HK-2 (cell line): ENCODE measurements at regions not wholly inside any gene's neighbourhood (a gene's known extent, or its start where the extent isn't known, plus 50 kb on each side); places are given as distances from the start of the nearest gene placed in this dataset.

Experiments
- DNase-seq: peaks from one replicate; pipeline ENCODE4 v3.0.0-alpha.2; 2018; ENCODE audit not compliant: unreplicated experiment

DNA sequence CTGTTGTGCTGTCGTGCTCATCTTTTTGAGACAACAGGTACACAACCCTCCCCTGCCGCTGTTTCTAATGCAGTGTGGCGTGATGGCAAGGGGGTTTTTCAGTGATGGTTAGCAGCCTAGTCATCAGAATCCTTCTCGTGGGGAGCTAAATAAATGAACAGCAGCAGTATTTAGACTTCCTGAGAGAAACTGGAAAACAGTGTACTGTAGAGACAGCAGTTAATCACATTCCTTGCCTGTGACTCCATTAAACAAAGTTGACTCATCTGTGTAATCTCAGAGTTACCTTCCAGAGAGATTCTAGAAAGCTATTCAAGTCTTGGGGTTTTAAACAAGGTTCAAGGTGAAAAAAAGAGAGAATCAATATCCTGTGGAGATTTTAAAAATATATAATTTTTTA, 1753.2 kb upstream of the PCDH7 start:
- peak; percentile 3 for DNase-seq

GRCh38 chr4:28973587-28974350, 1746.4 kb upstream of the PCDH7 start:
- DNase-seq, result no peak

- no peak for DNase-seq
These were observed 1743.8 kb upstream of the PCDH7 start for GRCh38 chr4:28976369-28976768.

- DNase-seq, result no peak
These were observed 1718.0 kb upstream of the PCDH7 start for GRCh38 chr4:29002151-29002550.

DNA sequence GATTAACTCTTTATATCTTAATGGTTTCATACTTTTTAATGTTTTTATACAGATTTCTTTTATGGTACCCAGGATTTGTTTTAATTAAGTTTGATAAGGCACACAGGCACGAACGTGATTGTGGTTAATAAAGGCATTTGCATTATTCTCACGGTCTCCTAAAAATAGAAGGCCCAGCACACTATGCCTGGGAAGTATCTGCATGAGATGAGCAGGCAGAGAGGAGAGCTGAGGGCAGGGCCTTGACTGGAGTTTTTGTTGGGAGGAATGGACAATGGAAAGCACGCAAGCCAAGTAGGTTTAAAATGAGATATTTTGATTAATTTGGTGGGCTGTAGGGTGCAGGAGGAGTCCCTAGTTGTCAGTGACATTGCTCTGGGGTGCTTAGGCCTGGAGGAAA, 1714.3 kb upstream of the PCDH7 start:
- no peak for DNase-seq

DNA sequence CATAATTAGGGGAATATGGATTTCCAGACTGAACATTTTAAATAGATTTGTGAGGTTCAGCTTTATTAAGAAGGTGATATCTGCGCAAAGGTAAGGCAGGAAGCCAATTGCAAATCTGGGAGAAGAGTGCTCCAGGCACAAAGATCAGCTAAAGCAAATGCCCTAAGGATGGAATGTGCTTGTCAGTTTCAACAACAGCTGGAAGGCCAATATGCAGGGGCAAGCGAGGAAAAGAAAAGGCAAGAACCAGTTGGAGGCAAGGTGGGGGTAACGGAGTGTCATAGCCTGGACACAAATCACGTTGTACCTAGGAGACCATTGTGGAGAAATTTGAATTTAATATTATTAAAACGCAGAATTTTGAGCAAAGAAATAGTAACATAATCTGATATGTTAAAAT, 1710.3 kb upstream of the PCDH7 start:
- no peak for DNase-seq

DNA sequence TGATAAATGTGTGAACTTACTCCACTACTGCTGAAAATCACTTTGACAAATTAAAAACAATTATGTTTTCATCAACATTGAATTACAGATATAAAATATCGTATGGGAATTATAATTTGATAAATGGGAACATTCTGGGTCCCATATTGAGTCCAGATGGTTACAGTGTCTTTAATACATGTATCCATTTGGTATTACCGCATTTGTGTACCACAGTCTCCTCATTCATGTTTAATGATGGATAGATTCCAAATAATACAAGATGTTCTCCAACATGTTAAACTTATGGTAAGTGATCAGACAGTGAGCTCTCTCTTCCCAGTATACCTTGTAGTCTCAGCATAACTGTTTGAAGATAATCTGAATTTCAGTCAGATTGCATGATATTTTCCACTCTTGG, 1706.8 kb upstream of the PCDH7 start:
- DNase-seq, result no peak

DNA sequence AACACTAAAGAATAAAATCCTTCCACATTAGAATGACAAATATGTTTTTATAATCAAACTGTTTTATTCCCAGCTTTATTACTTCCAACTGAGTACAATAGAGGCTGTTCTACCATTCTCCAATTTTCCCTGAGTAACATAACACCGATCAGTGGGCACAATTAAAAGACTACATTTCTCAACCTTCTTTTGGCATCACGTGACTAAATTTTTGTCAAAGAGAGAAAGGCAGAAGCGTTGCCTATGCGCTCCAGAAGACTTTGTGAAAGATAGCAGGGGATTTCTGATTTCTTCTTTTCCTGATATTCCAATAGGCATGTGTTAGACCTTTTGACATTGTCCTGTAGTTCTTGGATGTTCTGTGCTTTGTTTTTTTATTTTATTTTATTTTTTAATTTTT, 1705.6 kb upstream of the PCDH7 start:
- no peak for DNase-seq

GRCh38 chr4:29033703-29034102, 1686.5 kb upstream of the PCDH7 start:
- DNase-seq, result no peak

GRCh38 chr4:29037501-29037900, 1682.7 kb upstream of the PCDH7 start:
- DNase-seq, result no peak

DNA sequence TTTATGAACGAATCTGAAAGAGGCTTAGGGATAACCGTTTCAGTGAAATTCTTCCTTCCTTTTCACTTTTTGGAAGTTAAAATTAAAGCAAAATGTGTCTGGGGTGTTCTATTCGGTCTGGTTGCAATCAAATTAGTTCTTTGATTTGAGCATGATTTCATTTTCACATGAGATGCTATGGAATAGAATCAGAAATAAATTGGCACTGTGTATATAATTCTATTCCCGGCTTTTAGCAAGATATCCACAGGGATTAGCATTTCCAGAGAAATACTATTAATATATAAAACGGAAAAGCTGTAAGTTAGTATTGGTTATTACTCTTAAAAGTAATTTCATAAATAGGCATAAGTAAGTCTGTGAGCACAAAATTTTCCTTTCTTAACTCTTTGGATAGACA, 1676.8 kb upstream of the PCDH7 start:
- DNase-seq, result no peak

DNA sequence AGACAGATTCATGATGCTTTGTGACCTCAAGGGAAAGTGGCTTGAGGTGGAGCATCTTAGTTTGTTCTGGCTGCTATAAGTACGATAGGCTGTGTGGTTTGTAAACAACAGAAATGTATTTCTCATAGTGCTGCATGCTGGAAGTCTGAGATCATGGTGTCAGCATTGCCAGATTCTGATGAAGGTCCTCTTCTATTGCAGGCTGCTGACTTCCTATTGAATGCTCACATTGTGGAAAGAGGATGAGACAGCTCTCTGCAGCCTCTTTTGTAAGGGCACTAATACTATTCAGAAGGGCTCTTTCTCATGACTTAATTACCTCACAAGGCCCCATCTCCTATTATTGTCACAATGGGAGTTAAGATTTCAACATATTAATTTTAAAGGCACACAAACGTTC, 1674.0 kb upstream of the PCDH7 start:
- no peak for DNase-seq

DNA sequence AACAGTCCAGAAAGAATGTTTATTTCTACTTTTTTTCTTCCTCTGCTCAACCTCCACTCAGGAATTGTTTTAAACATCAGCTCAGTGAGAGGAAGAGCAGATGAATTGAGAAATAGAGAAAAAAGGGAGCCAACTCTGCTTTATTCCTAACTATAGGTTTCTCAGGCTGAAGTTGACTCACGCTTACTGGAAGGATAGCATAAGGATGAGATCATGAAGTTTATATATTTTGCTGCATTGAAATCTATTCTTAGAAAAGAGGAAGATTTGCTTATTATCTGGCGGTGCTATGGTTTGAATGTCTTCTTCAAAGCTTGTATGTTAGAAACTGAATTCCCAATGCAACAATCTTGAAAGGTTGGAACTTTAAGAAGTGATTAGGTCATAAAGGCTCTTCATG, 1673.4 kb upstream of the PCDH7 start:
- DNase-seq, result no peak

- DNase-seq, result no peak
These were observed 1672.7 kb upstream of the PCDH7 start for GRCh38 chr4:29047341-29048041.

DNA sequence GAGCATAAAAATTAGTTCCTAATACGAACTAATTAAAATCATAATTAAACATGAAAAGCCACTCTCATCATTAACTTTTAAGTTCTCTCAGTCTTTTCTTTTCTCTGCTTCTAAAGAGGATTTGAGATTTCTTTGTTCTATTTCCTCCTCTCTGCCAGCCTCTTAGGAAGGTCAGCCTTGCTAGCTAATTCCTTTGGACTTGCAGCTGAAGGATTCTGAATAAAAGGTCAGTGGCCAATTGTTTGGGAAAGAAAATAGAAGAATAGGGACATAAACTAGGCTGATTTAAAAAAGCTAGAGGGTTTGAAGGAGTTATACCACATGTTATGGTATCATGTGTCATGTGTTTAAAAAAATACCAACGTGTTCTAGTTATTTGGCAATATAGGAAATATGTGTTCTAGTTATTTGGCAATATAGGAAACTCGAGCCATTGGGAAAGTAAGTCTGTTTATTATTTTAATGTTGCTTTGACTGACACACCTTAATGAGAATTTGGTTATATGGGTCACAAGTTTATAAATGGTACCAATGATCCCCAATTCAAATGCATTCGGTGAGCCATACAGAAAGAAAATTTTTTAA, 1668.7 kb upstream of the PCDH7 start:
- no peak for DNase-seq

- no peak for DNase-seq
These were observed 1667.9 kb upstream of the PCDH7 start for GRCh38 chr4:29052266-29052665.

GRCh38 chr4:29058531-29058930, 1661.6 kb upstream of the PCDH7 start:
- no peak for DNase-seq

DNA sequence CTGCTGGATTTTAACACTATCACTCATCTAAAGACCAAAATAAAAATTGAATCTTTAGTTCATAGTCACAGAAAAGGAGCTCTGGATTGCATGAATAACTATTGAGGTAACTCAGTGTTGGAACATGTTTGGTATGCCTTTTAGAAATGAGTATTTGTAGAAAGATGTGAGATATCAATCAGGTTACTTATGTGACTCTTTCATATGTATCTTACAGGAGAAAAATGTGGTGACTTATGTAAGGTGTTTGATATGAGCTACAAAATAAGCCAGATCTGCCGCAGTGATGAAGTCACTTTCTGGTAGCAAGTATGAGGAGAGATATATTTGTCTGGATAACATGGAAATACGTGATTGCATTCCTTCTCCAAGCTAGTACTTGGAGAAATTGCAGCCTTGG, 1653.3 kb upstream of the PCDH7 start:
- DNase-seq, result no peak

GRCh38 chr4:29073571-29073970, 1646.6 kb upstream of the PCDH7 start:
- no peak for DNase-seq

- DNase-seq, result no peak
These were observed 1644.8 kb upstream of the PCDH7 start for GRCh38 chr4:29075366-29075765.

- DNase-seq, result no peak
These were observed 1640.9 kb upstream of the PCDH7 start for GRCh38 chr4:29079260-29079659.

- DNase-seq, result no peak
These were observed 1638.8 kb upstream of the PCDH7 start for GRCh38 chr4:29081234-29081955.

- DNase-seq, result no peak
These were observed 1637.5 kb upstream of the PCDH7 start for GRCh38 chr4:29082684-29083083.
